ENCODE measurements at regions not wholly inside any gene's neighbourhood (a gene's known extent, or its start where the extent isn't known, plus 50 kb on each side); places are given as distances from the start of the nearest gene placed in this dataset.

DNA sequence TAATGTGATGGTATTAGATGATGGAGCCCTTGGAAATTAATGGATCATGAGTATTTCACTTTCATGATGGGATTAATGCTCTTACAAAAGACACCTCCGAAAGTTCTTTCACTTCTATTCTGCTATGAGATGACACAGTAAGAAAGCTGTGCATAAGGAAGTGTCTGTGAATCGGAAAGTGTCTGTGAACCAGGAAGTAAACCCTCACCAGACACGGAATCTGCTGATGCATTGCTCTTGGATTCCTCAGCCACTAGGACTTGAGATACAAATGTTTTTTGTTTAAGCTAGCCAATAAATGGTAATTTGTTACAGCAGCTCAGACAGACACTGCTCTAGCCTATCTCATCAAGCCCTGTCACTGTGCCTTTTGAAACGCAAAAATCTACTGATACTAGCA lies 440.4 kb upstream of the PRR20A start:
- WGBS, 4 donors, result 80 to 84% (median 82%) methylated on average over 4 of the region's 4 CpGs
- Histone ChIP-seq H3K4me1 (no peaks in the 10 kb centered on the region), H3K27ac (no peak overlapping the region), H3K4me3 (no peak overlapping the region), H3K9me3 (peaks cover 0 to 7% (median 0%) of the 10 kb centered on the region in 12 donors), H3K36me3 (no peaks in the 10 kb centered on the region), H3K27me3 (no peaks in the 10 kb centered on the region)
- no peak for DNase-seq
- TF ChIP-seq CTCF (IDR thresholded peaks at IDR 0.05) (no peak), POLR2A (IDR thresholded peaks at IDR 0.05) (no peak)
- ATAC-seq, result no peak
- intact Hi-C loops (cut with DNase I), result no loop called here

DNA sequence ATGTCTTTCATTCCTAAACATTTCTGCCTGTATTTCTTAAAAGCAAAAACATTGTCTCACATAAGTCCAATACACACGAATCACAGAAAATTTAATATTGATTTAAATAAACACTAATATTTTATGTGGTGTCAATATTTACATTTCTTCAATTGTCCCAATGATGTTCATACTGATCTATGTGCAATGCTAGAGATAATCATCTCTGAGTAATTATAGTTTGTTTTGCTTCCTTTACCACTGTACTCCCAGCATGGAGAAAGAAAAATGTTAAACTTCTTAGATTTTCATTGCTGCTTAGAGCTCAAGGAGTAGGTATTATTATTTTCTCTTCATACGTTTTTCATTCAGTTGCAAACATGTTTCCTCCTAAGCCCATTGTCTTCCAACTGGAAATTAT lies 434.2 kb upstream of the PRR20A start:
- Histone ChIP-seq H3K27ac (no peak overlapping the region), H3K4me1 (no peaks in the 10 kb centered on the region), H3K27me3 (no peaks in the 10 kb centered on the region), H3K9me3 (peaks cover 0 to 3% (median 0%) of the 10 kb centered on the region in 12 donors), H3K4me3 (no peak overlapping the region), H3K36me3 (no peaks in the 10 kb centered on the region)
- no peak for ATAC-seq
- intact Hi-C loops (cut with DNase I), result no loop called here
- TF ChIP-seq POLR2A (IDR thresholded peaks at IDR 0.05) (no peak), CTCF (IDR thresholded peaks at IDR 0.05) (no peak)
- WGBS, 4 donors, result 46 to 62% (median 52%) methylated on average over 2 of the region's 2 CpGs
- DNase-seq, result no peak

DNA sequence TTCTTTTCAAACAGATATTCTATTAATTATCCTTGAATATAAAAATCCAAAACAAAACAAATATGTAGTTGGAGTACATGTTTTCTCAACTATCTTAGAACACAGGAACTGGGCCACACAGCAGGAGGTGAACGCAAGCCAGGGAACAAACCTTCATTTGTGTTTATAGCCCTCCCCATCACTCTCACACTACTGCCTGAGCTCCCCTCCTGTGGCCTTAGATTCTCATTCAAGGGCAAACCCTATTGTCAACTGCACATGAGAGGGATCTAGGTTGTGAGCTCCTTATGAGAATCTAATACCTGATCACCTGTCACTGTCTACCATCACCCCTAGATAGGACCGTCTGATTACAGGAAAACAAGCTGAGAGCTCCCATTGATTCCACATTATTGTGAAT lies 427.1 kb upstream of the PRR20A start:
- ATAC-seq, result no peak
- Histone ChIP-seq H3K4me3 (no peak overlapping the region), H3K27me3 (no peaks in the 10 kb centered on the region), H3K4me1 (no peaks in the 10 kb centered on the region), H3K9me3 (no peaks in the 10 kb centered on the region), H3K27ac (no peak overlapping the region), H3K36me3 (no peaks in the 10 kb centered on the region)
- WGBS, 4 donors, result 82 to 88% (median 84%) methylated on average over 2 of the region's 2 CpGs
- DNase-seq, result no peak
- intact Hi-C loops (cut with DNase I), result no loop called here
- TF ChIP-seq POLR2A (IDR thresholded peaks at IDR 0.05) (no peak), CTCF (IDR thresholded peaks at IDR 0.05) (no peak)

DNA sequence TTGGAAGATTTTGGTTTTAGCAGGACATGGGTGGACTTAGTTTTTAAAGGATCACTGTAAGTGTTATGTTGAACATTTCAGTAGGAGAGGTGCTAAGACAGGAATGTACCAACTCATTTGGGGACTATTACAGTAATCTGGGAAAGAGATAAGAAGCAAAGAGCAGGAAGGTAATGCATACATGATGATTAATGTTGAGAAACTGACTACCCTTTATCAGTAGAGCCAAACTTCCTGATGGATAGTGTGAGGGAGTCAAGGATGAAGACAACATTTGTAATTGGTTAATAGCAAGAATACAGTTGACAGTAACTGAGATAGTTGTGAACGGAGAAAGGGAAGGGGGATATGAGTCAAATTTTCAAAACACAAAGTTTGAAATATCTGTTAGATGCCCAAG lies 421.9 kb upstream of the PRR20A start:
- Histone ChIP-seq H3K36me3 (no peaks in the 10 kb centered on the region), H3K9me3 (peaks cover 0 to 3% (median 0%) of the 10 kb centered on the region in 12 donors), H3K27ac (no peak overlapping the region), H3K4me3 (no peak overlapping the region), H3K27me3 (no peaks in the 10 kb centered on the region), H3K4me1 (no peaks in the 10 kb centered on the region)
- ATAC-seq, result no peak
- WGBS, 4 donors, result 39 to 50% (median 41%) methylated on average over 1 of the region's 1 CpG
- intact Hi-C loops (cut with DNase I), result no loop called here
- DNase-seq, result no peak
- TF ChIP-seq POLR2A (IDR thresholded peaks at IDR 0.05) (no peak), CTCF (IDR thresholded peaks at IDR 0.05) (no peak)

Measured in heart left ventricle (tissue), 16 donors.